ENCODE measurements at regions not wholly inside any gene's neighbourhood (a gene's known extent, or its start where the extent isn't known, plus 50 kb on each side); places are given as distances from the start of the nearest gene placed in this dataset.

DNA sequence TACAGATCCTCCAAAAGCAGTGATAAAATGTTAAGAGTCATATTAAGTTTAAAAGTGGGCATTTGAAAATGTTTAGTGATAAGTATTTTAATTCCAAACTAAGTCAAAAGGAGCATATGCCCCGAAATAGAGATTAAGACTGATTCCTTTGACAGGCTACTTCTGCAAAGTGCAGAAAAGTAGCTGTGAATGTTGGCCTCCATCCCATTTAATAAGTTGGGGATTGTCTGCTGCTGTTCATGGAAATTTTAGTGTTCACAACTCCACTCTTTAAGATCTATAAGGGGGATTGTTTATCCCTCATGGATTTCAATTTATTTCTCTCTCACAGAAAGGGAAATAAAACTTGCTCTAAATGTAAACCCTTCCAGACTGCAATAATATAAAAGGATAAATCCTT lies 278.3 kb downstream of the KCTD12 start:
- Mint-ChIP-seq H3K4me3 (no peak overlapping the region), H3K27me3 (ENCODE audit: low read depth) (peaks cover 3% of the 10 kb centered on the region), H3K4me1 (peaks cover 5% of the 10 kb centered on the region), H3K27ac (no peak overlapping the region), H3K36me3 (ENCODE audit: low read depth) (no peaks in the 10 kb centered on the region), H3K9me3 (peaks cover 30% of the 10 kb centered on the region)
- TF ChIP-seq, protein P1, sequence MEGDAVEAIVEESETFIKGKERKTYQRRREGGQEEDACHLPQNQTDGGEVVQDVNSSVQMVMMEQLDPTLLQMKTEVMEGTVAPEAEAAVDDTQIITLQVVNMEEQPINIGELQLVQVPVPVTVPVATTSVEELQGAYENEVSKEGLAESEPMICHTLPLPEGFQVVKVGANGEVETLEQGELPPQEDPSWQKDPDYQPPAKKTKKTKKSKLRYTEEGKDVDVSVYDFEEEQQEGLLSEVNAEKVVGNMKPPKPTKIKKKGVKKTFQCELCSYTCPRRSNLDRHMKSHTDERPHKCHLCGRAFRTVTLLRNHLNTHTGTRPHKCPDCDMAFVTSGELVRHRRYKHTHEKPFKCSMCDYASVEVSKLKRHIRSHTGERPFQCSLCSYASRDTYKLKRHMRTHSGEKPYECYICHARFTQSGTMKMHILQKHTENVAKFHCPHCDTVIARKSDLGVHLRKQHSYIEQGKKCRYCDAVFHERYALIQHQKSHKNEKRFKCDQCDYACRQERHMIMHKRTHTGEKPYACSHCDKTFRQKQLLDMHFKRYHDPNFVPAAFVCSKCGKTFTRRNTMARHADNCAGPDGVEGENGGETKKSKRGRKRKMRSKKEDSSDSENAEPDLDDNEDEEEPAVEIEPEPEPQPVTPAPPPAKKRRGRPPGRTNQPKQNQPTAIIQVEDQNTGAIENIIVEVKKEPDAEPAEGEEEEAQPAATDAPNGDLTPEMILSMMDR (IDR thresholded peaks at IDR 0.05; ENCODE audit: unreplicated experiment in 3 of 3) = no peak

DNA sequence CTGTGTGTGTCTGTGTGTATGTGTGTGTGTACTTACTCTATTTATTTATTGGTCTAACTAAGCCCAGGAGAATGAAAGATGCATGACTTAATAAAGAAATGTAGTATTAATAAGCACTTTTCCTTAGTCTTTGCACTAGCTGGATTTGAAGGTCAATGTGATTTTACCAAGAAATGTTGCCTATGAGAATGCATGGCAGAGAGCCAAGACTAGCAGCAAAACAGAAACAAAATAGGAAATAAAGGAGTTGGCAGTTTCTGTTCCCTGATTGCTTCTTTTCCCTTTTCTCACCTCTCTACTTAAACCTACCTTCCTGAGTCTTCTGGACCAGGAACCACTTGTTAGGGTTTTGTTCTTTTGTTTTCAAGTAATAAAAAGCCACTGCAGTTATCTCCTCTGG lies 286.1 kb downstream of the KCTD12 start:
- Mint-ChIP-seq H3K4me1 (peaks cover 21% of the 10 kb centered on the region), H3K9me3 (peaks cover 7% of the 10 kb centered on the region), H3K36me3 (ENCODE audit: low read depth) (no peaks in the 10 kb centered on the region), H3K27me3 (ENCODE audit: low read depth) (peaks cover 3% of the 10 kb centered on the region), H3K4me3 (no peak overlapping the region), H3K27ac (no peak overlapping the region)
- TF ChIP-seq, protein P1 (IDR thresholded peaks at IDR 0.05; ENCODE audit: unreplicated experiment in 3 of 3) = no peak

DNA sequence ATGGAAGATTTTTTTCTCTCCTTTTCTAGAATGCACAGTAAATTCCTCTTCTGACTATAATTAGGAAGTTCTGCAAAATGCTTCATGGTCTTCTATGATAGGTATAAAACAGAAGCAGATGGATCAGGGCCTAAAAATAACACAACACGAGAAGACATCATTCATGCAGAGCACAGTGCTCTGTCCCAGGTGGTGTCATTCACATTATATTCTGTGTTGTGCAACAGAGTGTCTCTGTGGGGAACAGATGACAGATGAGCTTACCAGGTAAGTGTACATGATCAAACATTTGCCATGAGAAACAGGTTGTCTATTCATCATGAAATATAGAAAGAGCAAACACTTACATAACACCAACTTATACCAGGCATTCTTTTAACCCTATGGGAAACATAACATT lies 288.3 kb downstream of the KCTD12 start:
- H3K9me3 Mint-ChIP-seq = peaks cover 9% of the 10 kb centered on the region
- H3K27ac Mint-ChIP-seq = peak overlapping the region in 2 of 3 experiments; percentile 13 to 26
- H3K27me3 Mint-ChIP-seq (ENCODE audit: low read depth) = peaks cover 3% of the 10 kb centered on the region
- TF ChIP-seq, protein P1 (IDR thresholded peaks at IDR 0.05; ENCODE audit: unreplicated experiment in 3 of 3) = no peak
- no peaks in the 10 kb centered on the region for H3K36me3 Mint-ChIP-seq (ENCODE audit: low read depth)
- H3K4me3 Mint-ChIP-seq = no peak overlapping the region
- H3K4me1 Mint-ChIP-seq = peaks cover 21% of the 10 kb centered on the region

DNA sequence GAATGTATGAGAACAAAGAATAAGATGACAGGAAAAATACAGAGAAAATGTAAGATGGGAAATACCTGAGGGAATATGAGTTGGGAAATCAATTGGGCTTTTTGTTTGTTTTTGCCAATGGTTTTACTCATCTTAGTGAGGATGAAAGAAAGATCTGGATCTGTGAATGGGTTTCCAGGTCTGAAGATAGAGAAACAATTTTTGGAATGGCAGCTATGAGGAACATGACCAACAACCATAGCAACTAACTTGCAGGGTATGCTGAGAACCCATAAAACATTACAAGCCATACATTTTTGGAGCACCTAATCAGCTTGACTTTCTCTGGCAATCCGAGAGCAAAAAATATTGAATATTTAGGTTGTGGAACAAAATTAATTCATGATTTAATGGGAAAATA lies 290.0 kb downstream of the KCTD12 start:
- Mint-ChIP-seq H3K4me3 (no peak overlapping the region), H3K27me3 (ENCODE audit: low read depth) (no peaks in the 10 kb centered on the region), H3K9me3 (peaks cover 9% of the 10 kb centered on the region), H3K4me1 (peaks cover 21% of the 10 kb centered on the region), H3K36me3 (ENCODE audit: low read depth) (no peaks in the 10 kb centered on the region), H3K27ac (no peak overlapping the region)
- TF ChIP-seq, protein P1 (IDR thresholded peaks at IDR 0.05; ENCODE audit: unreplicated experiment in 3 of 3) = no peak

DNA sequence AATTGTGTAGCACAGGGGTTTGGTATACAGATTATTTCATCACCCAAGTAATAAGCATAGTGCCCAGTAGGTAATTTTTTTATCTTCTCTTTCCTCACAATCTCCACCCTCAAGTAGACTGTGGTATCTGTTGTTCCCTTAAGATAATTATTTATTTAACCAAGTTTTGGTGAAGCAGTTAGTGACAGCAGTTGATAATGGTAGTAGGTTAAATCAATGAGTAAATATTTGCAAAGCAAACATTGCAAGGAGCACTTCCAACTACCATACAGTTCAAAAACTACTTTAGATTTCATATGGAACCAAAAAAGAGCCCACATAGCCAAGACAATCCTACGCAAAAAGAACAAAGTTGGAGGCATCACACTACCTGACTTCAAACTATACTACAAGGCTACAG lies 291.8 kb downstream of the KCTD12 start:
- H3K4me3 Mint-ChIP-seq = no peak overlapping the region
- H3K4me1 Mint-ChIP-seq = peaks cover 11% of the 10 kb centered on the region
- TF ChIP-seq, protein P1 (IDR thresholded peaks at IDR 0.05; ENCODE audit: unreplicated experiment in 3 of 3) = no peak
- H3K27me3 Mint-ChIP-seq (ENCODE audit: low read depth) = no peaks in the 10 kb centered on the region
- H3K9me3 Mint-ChIP-seq = peaks cover 9% of the 10 kb centered on the region
- H3K36me3 Mint-ChIP-seq (ENCODE audit: low read depth) = no peaks in the 10 kb centered on the region
- H3K27ac Mint-ChIP-seq = no peak overlapping the region

DNA sequence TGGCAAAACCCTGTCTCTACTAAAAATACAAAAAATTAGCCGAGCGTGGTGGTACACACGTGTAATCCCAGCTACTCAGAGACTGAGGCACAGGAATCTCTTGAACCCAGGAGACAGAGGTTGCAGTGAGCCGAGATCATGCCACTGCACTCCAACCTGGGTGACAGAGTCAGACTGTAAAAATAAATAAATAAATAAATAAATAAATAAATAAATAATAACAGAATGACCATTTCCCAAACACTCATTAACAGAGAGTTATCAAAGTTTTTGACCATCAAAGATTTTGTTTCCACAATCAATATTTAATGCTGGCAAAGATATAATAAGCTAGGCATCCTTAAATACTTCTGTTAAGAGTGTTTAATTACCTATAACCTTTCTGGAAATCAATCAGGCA lies 299.4 kb downstream of the KCTD12 start:
- no peak overlapping the region for H3K4me3 Mint-ChIP-seq
- no peaks in the 10 kb centered on the region for H3K4me1 Mint-ChIP-seq
- no peaks in the 10 kb centered on the region for H3K9me3 Mint-ChIP-seq
- no peaks in the 10 kb centered on the region for H3K36me3 Mint-ChIP-seq (ENCODE audit: low read depth)
- TF ChIP-seq, protein P1 (IDR thresholded peaks at IDR 0.05; ENCODE audit: unreplicated experiment in 3 of 3) = no peak
- no peak overlapping the region for H3K27ac Mint-ChIP-seq
- peaks cover 4% of the 10 kb centered on the region for H3K27me3 Mint-ChIP-seq (ENCODE audit: low read depth)
